Loucy (cell line): ENCODE measurements at regions not wholly inside any gene's neighbourhood (a gene's known extent, or its start where the extent isn't known, plus 50 kb on each side); places are given as distances from the start of the nearest gene placed in this dataset.

Experiments
- H2AFZ ChIP-seq: fragments of 200-600 bp; sonication (generic); 2 replicates; pipeline ENCODE4 v1.6.0; 2016; ENCODE audit warnings: antibody characterized with exemption, mild to moderate bottlenecking, low read length, moderate library complexity
- H3F3A ChIP-seq: fragments of 200-600 bp; 2 replicates; pipeline ENCODE4 v1.6.0; 2016; ENCODE audit warnings: antibody characterized with exemption, low read depth, mild to moderate bottlenecking
- H3K27me3 ChIP-seq: fragments of 200-600 bp; sonication (generic); 2 replicates; pipeline ENCODE4 v1.6.1; 2014; ENCODE audit warnings: low read length, mild to moderate bottlenecking; ENCODE audit not compliant: insufficient read depth, poor library complexity, severe bottlenecking
- H3K36me3 ChIP-seq: fragments of 200-600 bp; sonication (generic); 2 replicates; pipeline ENCODE4 v1.6.1; 2016; ENCODE audit warnings: low read length; ENCODE audit not compliant: insufficient read depth
- H3K4me1 ChIP-seq: fragments of 200-600 bp; sonication (generic); 2 replicates; pipeline ENCODE4 v1.5.1; 2014; ENCODE audit warnings: low read length, mild to moderate bottlenecking; ENCODE audit not compliant: insufficient read depth, poor library complexity, severe bottlenecking
- H3K4me2 ChIP-seq: fragments of 200-600 bp; sonication (generic); 2 replicates; pipeline ENCODE4 v1.6.0; 2014; ENCODE audit warnings: antibody characterized with exemption, low read length, low read depth, mild to moderate bottlenecking; ENCODE audit not compliant: poor library complexity, severe bottlenecking
- H3K4me3 ChIP-seq: fragments of 200-600 bp; sonication (generic); 2 replicates; pipeline ENCODE4 v1.5.1; 2014; ENCODE audit warnings: low read length, mild to moderate bottlenecking, mixed read lengths; ENCODE audit not compliant: poor library complexity, severe bottlenecking
- H3K79me2 ChIP-seq: fragments of 200-600 bp; sonication (generic); 2 replicates; pipeline ENCODE4 v1.6.1; 2014; ENCODE audit warnings: low read length; ENCODE audit not compliant: insufficient read depth
- H3K9ac ChIP-seq: fragments of 200-600 bp; sonication (generic); 2 replicates; pipeline ENCODE4 v1.6.0; 2014; ENCODE audit warnings: mild to moderate bottlenecking, low read depth, low read length, moderate library complexity; ENCODE audit not compliant: poor library complexity, severe bottlenecking
- H3K9me2 ChIP-seq: fragments of 200-600 bp; sonication (generic); replicated peaks from 2 replicates; pipeline ENCODE4 v1.6.1; 2016; ENCODE audit warnings: low read depth, low read length, mixed read lengths
- H3K9me3 ChIP-seq: fragments of 200-600 bp; sonication (generic); 2 replicates; pipeline ENCODE4 v1.6.1; 2014; ENCODE audit warnings: mild to moderate bottlenecking, antibody characterized with exemption, low read length, low read depth; ENCODE audit not compliant: insufficient read depth
- H4K20me1 ChIP-seq: fragments of 200-600 bp; sonication (generic); 2 replicates; pipeline ENCODE4 v1.6.0; 2014; ENCODE audit warnings: antibody characterized with exemption, low read length, mild to moderate bottlenecking; ENCODE audit not compliant: insufficient read depth, poor library complexity, severe bottlenecking
- CTCF ChIP-seq: fragments of 200-600 bp; sonication (generic); conservative IDR thresholded peaks from 2 replicates; pipeline ENCODE4 v1.5.1; 2014; ENCODE audit warnings: mild to moderate bottlenecking, antibody characterized with exemption, low read length
- EZH2phosphoT487 ChIP-seq: fragments of 200-600 bp; IDR thresholded peaks from 2 replicates; pipeline ENCODE4 v1.6.1; 2018; ENCODE audit warnings: antibody characterized with exemption, mild to moderate bottlenecking, moderate library complexity, borderline replicate concordance

DNA sequence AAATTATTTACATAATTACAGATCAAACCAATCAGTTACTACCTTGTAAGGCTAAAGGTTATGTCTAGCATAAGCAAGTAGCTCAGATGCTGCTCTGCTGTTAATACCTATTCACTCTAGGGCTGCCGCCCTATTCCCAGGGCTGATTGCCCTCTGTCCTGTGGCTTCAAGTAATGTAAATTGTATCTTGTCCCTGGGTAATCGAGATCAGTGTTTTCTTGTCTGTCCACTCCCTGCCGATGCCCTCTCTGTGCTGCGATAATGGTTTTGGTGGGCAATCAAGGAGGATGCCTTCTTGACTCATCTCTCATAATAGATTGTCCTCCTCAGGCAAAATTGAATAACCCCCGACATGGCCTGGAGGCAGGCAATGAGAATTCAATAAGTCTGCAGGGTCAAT lies 641.0 kb upstream of the PITX2 start:
- Histone ChIP-seq H3K4me2 (no peak overlapping the region), H3K9me2 (no peaks in the 10 kb centered on the region)

GRCh38 chr4:111266937-111267336 lies 644.1 kb upstream of the PITX2 start:
- no peak overlapping the region for H3K4me2 ChIP-seq
- no peak overlapping the region for H3K9ac ChIP-seq
- no peaks in the 10 kb centered on the region for H3K36me3 ChIP-seq
- no peaks in the 10 kb centered on the region for H3F3A ChIP-seq
- no peaks in the 10 kb centered on the region for H3K9me3 ChIP-seq
- no peak overlapping the region for H3K4me3 ChIP-seq
- no peaks in the 10 kb centered on the region for H3K27me3 ChIP-seq
- no peaks in the 10 kb centered on the region for H3K4me1 ChIP-seq
- H3K9me2 ChIP-seq = no peaks in the 10 kb centered on the region
- H3K79me2 ChIP-seq = no peaks in the 10 kb centered on the region
- H4K20me1 ChIP-seq = no peaks in the 10 kb centered on the region
- TF ChIP-seq EZH2phosphoT487 (no peak), CTCF (no peak)
- H2AFZ ChIP-seq = no peak overlapping the region

More for the DNA sequence above, 641.0 kb upstream of the PITX2 start:
- Histone ChIP-seq H3K9ac (no peak overlapping the region), H3F3A (no peaks in the 10 kb centered on the region), H3K36me3 (no peaks in the 10 kb centered on the region), H4K20me1 (no peaks in the 10 kb centered on the region), H3K4me1 (no peaks in the 10 kb centered on the region), H3K79me2 (no peaks in the 10 kb centered on the region), H3K27me3 (no peaks in the 10 kb centered on the region), H2AFZ (no peak overlapping the region), H3K9me3 (no peaks in the 10 kb centered on the region), H3K4me3 (no peak overlapping the region)
- TF ChIP-seq EZH2phosphoT487 (no peak), CTCF (no peak)

- no peak for TF ChIP-seq EZH2phosphoT487
- no peak for TF ChIP-seq CTCF
- no peak overlapping the region for H3K9ac ChIP-seq
- no peaks in the 10 kb centered on the region for H4K20me1 ChIP-seq
- H3K4me3 ChIP-seq = no peak overlapping the region
- H3K36me3 ChIP-seq = no peaks in the 10 kb centered on the region
- no peaks in the 10 kb centered on the region for H3K9me2 ChIP-seq
- no peaks in the 10 kb centered on the region for H3K4me1 ChIP-seq
- no peak overlapping the region for H3K4me2 ChIP-seq
- H3F3A ChIP-seq = no peaks in the 10 kb centered on the region
- no peaks in the 10 kb centered on the region for H3K27me3 ChIP-seq
- H2AFZ ChIP-seq = no peak overlapping the region
- no peaks in the 10 kb centered on the region for H3K79me2 ChIP-seq
- H3K9me3 ChIP-seq = no peaks in the 10 kb centered on the region
Observed at GRCh38 chr4:111267786-111268185, 644.9 kb upstream of the PITX2 start.
